ENCODE measurements at regions not wholly inside any gene's neighbourhood (a gene's known extent, or its start where the extent isn't known, plus 50 kb on each side); places are given as distances from the start of the nearest gene placed in this dataset.
"Not testable (repeated sequence)": the region's sequence is repeated elsewhere in the genome, so short reads cannot be mapped to it uniquely, and the experiment has no call there.

DNA sequence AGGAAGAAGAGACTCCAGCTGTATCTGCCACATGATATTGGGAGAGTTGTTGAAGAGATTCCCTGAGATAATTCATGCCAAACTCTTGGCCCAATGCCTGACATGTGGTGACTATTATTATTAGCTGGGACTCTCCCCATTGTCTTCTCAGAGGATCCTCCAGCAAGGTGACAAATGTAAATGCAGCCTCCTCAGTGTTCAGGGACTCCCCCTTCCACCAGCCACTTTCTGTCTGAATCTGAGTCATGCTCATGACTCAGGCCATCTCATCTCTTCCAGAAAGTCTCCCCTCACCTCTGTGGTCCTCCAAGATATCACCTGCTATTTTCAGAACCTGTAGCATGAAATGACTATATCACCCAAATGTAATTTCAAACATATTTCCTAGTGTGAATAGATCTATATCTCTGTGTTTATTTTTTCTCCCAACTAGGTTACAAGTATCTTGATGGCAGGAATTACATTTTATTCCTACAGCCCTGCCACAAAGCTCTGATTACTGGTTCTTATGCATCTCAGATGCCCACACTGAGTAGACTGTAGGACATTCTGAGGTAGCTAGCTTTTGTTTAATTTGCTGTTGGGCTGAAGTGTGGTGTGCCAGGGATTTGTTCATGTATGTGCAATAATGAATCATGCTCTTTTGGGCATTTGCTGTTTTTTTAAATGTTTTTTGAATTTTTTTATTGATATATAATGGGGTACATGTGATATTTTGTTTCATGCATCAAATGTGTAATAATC lies 126.6 kb upstream of the IL12B start:
- DNase-seq, result peak; percentile 95

GRCh38 chr5:159458217-159458711 lies 128.0 kb upstream of the IL12B start:
- peak; percentile 91 for DNase-seq

DNA sequence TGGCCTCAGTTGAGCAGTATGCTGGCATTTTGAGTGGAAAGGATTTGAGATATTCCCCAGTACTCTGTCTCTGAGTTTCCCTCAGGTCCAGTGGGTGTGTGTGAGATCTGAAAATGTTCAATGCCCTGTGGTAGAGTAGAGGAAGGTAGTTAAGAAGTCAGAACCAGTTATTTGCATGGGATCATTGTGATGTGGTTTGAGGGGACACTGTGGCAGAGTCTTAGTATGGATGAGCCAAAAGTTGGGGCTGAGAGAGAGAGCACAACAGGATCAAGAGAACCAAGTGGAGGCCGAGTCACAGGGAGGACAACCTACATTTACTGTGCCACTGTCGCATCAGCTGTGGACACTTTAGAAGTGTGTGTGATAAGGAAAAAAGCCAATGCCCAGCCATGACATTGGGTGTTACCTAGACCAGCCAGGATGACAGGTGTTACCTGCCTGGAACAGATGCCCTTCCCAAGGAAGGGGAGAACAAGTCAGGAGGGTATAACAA lies 128.9 kb upstream of the IL12B start:
- DNase-seq, result no peak

GRCh38 chr5:159459951-159460538 lies 129.8 kb upstream of the IL12B start:
- DNase-seq, result peak; percentile 57

DNA sequence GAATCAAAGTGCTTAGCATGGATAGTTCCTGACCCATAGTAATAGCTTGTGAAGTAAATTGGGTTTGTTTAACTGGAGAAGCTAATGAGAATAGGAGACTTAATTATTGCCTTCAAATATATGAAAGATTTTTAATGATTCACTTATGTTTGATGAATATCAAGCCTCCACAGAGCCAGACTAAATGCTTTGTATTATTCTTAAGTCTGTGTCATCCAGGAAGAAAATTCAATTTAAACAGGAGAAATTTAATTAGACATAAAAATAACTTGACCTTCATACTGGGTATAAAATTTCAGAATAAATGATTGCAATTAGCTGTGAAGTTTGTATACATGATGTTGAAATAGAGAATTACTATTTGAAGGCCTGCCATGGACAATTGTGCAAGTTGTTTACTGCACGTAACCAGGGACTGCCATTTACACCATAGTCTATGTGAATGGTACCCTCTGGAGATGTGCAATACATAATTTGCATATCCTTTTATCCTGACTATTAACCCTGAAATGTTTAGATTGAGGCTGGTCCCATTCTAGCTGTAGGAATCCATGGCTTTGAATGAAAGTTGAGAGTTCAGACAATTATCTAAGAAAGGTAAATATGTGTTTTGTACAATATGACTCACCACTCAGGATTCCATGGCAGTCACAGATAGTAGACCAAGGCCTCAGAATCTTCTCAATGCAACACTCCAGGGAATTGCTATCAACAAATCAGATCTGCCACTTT lies 133.5 kb upstream of the IL12B start:
- DNase-seq, result no peak

GRCh38 chr5:159465604-159466003 lies 135.3 kb upstream of the IL12B start:
- no peak for DNase-seq

DNA sequence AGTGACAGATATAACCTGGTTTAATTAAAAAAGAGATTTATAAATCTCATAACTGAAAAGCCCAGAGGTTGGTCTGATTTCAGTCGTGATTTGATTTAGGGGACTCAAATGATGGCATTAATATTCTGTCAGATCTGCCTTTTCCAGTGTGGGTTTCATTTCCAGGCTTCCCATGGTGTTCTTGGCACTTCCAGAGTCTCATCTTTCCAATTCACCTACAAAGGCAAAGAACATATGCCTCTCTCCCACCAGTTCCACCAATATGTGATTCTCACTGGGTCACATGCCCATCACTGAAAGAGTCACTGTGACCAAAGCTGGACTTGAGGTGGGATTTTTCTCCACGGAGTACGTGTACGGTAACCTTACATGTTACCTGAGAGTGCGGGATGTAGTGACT lies 137.4 kb upstream of the IL12B start:
- no peak for DNase-seq

- DNase-seq, result peak; percentile 40
Observed at GRCh38 chr5:159469496-159470372, 139.4 kb upstream of the IL12B start.

DNA sequence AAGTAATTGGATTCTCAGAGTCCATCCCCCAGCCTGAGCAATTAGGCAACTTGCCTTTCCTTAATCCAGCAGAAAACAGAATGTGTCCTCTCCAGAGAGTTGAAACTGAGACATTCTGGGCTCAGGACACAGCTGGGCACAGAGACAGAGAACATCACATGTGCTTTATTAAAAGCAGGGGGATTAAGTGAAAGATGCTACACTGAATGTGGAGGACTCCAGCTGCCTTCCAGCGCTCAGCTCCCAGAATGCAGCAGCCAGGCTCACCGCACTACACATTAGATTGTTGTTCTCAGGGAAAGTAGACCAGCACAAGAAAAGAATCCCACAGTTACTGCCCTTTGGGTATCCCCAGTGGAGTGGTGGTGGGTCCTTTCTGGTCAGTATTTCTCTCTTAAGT lies 141.6 kb upstream of the IL12B start:
- no peak for DNase-seq

DNA sequence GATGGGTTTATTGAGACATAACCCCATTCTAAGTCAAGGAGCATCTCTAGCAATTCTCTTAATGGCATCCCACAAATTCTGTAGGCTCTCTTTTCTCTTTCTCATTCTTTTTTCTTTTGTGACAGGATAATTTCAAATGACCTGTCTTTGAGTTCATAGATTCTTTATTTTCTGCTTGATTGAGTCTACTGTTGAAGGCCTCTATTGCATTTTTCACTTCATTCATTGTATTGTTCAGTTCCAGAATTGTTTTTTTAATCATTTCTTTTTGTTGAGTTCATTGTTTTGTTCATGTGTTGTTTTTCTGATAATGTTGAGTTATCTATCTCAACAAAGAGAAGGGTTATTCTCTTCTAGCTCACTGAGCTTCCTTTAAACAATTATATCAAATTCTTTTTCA lies 144.7 kb upstream of the IL12B start:
- no peak for DNase-seq

GRCh38 chr5:159478950-159479349 lies 148.7 kb upstream of the IL12B start:
- no peak for DNase-seq

DNA sequence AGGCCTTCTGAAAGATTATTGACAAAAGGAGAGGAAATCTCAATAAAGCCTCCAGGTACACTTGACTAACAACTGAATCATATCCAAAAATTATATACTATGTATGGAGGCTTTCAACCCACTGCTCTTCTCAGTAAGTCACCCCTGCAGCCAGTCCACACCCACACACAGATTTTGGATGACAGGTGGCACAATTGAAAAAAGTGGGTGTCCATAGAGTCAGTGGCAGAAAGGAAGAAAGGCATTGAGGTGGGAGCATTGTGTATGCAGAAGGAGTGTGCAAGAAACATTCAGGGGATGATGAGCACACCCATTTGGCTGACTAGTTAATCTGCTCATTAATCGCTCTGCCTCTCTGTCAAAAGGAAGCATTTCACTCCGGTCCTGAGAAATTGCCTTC lies 150.6 kb upstream of the IL12B start:
- no peak for DNase-seq

DNA sequence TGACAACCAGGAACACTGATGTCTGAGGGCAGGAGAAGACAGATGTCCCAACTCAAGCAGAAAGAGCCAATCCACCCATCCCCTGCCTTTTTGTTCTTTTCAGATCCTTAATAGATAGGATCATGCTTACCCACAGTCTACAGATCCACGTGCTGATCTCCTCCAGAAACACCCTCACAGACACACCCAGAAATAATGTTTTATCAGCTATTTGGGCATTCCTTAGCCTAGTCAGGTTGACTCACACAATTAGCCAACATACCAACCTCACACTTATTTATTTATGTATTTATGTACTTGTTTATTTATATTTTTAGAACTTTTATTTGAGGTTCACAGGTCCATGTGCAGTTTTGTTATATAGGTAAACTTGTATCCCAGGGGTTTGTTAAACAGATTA lies 151.5 kb upstream of the IL12B start:
- no peak for DNase-seq

DNA sequence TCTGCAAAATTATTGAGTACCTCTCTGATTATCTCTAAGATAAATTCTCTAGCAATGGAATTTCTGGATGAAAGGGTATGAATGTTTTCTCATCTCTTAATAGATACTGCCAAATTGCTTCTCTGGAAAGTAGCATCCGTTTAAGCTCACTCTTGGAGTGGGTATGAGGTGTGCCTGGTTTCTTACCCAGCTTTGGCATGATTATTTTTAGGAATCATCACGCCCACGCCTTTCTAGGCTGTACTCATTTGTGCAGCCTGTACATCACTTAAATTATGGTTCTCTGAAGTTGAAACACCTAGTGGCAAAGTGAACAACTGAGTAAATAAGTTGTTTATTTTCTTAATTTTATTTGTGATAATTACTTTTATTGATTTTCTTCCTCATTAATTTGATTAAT lies 156.5 kb upstream of the IL12B start:
- no peak for DNase-seq

- no peak for DNase-seq
Observed at GRCh38 chr5:159488516-159488915, 158.2 kb upstream of the IL12B start.

DNA sequence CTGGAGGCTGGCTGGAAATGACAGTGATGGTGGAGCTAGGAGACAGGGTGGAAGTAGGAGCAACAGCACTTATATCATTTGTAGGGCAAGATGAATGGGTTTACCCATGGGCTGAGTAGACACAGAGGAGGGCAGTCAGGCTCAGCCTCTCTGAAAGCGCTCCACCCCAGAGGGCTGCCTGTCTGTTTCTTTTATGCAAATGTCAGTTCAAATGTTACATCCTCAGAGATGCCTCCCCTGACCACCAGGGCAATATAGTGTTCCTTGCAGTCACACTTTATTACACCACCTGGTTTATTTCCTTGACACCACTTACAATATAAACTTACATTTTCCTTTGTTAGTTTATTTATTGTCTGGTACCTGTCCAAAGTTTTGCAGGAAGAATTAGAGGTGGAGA lies 159.5 kb upstream of the IL12B start:
- no peak for DNase-seq

GRCh38 chr5:159490507-159490906 lies 160.2 kb upstream of the IL12B start:
- no peak for DNase-seq

DNA sequence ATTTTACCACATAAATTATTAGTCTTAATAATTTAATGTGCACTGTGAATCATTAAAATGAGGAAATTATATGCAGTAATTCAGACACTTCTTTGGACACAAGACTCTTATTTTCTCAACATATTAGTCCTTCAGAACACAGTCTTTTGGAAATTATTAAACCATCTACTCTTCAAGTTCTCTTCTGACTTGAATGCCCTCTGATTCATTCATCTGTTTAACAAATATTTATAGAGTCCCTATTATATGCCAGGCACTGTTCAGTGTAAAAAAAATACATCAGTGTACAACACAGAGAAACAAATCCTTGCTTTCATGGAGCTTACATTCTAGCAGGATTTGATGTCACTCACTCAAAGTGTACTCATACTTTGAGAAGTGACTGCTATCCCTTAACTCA lies 163.4 kb upstream of the IL12B start:
- no peak for DNase-seq

DNA sequence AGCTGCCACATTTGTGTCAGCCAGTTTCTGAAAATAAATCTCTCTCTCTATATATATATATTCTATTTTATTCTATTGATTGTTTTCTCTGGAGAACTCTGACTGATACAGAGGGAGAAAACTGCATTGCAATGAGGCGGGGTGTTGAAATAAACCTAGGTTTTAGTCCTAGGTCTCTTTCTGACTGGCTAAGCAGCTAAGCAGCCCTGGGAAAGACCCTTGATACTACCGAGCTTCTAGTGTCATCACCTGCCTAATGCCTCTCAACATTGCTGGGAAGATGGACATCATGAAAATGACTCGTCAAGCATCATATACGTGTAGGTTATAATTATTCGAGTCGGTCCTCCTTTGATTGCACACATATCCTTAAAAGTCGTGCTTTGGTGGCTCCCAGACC lies 166.5 kb upstream of the IL12B start:
- DNase-seq, result no peak

GRCh38 chr5:159497221-159497620 lies 166.9 kb upstream of the IL12B start:
- no peak for DNase-seq

DNA sequence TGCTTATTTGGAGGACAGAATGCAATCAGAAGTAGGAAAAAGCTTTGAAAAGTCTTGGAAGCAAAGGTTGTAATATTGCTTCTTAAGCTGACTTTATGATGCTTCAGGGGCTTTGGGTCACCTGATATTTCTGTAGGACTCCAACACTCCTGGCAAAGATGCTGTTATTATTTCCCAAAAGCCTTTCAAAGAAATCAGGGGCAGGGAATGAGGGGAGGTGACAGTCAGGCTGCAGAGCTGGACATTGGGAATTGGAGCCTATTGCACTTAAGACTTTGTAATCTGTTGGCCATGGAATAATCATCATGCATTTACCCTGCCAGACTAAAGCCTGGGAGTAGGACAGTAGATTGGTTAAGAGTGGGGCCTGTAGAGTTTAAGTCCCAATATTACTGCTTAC lies 168.3 kb upstream of the IL12B start:
- no peak for DNase-seq

- DNase-seq, result not testable (repeated sequence)
Observed at GRCh38 chr5:159502116-159502515, 171.8 kb upstream of the IL12B start.

- no peak for DNase-seq
Observed at GRCh38 chr5:159503236-159503635, 172.9 kb upstream of the IL12B start.
